A549 (cell line): ENCODE measurements at regions not wholly inside any gene's neighbourhood (a gene's known extent, or its start where the extent isn't known, plus 50 kb on each side); places are given as distances from the start of the nearest gene placed in this dataset.

Source experiments
- ATAC-seq, 2 experiments: fragments of 200-7000 bp in 1 of 2; fragments of >200 bp in 1 of 2; cut with Nextera tagmentation in 1 of 2; cut with Tn5 transposase in 1 of 2; 3 replicates each; pipeline versions ENCODE4 v1.8.0 to v1.9.1; 2018 to 2020; ENCODE audit warnings: mild to moderate bottlenecking in 1 of 2, moderate library complexity in 1 of 2
- CTCF ChIA-PET: fragments of 300-600 bp; sonication (Branson Sonifier 250); formaldehyde crosslinking; extraction: SDS; loops from one replicate; lab custom pipeline; 2021; ENCODE audit warnings: antibody characterized with exemption, inconsistent platforms; lab: Yijun Ruan, JAX
- POLR2A ChIA-PET: fragments of 350-600 bp; formaldehyde crosslinking; extraction: SDS; loops from one replicate; lab custom pipeline; 2021; ENCODE audit warnings: antibody characterized with exemption, inconsistent platforms; lab: Yijun Ruan, JAX
- DNase-seq, 2 experiments: peaks; one replicate each; pipeline versions ENCODE4 v3.0.0 to v3.0.0-alpha.2; 2011 to 2016; ENCODE audit warnings: low read depth in 1 of 2, low spot score in 1 of 2
- FAIRE-seq: peaks from 2 replicates; lab custom pipeline; 2011; peaks lifted over from hg19 to GRCh38; lab: Jason Lieb, UNC
- H3K27ac ChIP-seq, 2 experiments: fragments of >200 bp; sonication (Bioruptor Twin); formaldehyde crosslinking; 3 replicates each; pipeline ENCODE4 v1.5.1; 2016 to 2017
- H3K4me1 ChIP-seq: fragments of >200 bp; sonication (Bioruptor Twin); formaldehyde crosslinking; 3 replicates; pipeline ENCODE4 v1.6.1; 2016
- H3K4me2 ChIP-seq: fragments of >200 bp; sonication (Bioruptor Twin); formaldehyde crosslinking; 3 replicates; pipeline ENCODE4 v1.6.1; 2016
- H3K4me3 ChIP-seq: fragments of >200 bp; sonication (Bioruptor Twin); formaldehyde crosslinking; 3 replicates; pipeline ENCODE4 v1.5.1; 2016
- H3K9me3 ChIP-seq: fragments of >200 bp; sonication (Bioruptor Twin); formaldehyde crosslinking; 3 replicates; pipeline ENCODE4 v1.6.1; 2016
- BHLHE40 ChIP-seq: IDR thresholded peaks from 2 replicates; pipeline ENCODE4 v1.6.1; 2012; ENCODE audit warnings: low read depth, low read length, inconsistent platforms
- CBX2 ChIP-seq: fragments of 200-600 bp; sonication (generic); IDR thresholded peaks from 2 replicates; pipeline ENCODE4 v1.6.1; 2016; ENCODE audit warnings: low read depth, mild to moderate bottlenecking, borderline replicate concordance
- CHD4 ChIP-seq: fragments of 200-600 bp; sonication (generic); IDR thresholded peaks from 2 replicates; pipeline ENCODE4 v1.6.1; 2016; ENCODE audit warnings: antibody characterized with exemption, mild to moderate bottlenecking, borderline replicate concordance
- EHMT2 ChIP-seq: fragments of 200-600 bp; sonication (generic); IDR thresholded peaks from 2 replicates; pipeline ENCODE4 v1.6.1; 2016; ENCODE audit warnings: antibody characterized with exemption, low read depth, mild to moderate bottlenecking, moderate library complexity
- EP300 ChIP-seq, 2 experiments: fragments of >200 bp; sonication (Bioruptor Twin); formaldehyde crosslinking; IDR thresholded peaks; 2 replicates in 1 of 2; 3 replicates in 1 of 2; pipeline ENCODE4 v1.6.1; 2016 to 2017
- FOSB ChIP-seq: fragments of 250-450 bp; sonication (Bioruptor Pico); IDR thresholded peaks from 2 replicates; pipeline ENCODE4 v1.5.0; 2020; ENCODE audit warnings: mild to moderate bottlenecking, moderate library complexity
- HDAC2 ChIP-seq: fragments of 200-600 bp; sonication (generic); IDR thresholded peaks from 2 replicates; pipeline ENCODE4 v1.6.1; 2016
- HOXA7 ChIP-seq: fragments of 250-450 bp; sonication (Bioruptor Pico); IDR thresholded peaks from 2 replicates; pipeline ENCODE4 v1.5.0; 2020; ENCODE audit warnings: mild to moderate bottlenecking, moderate library complexity
- HOXB13 ChIP-seq: fragments of 250-450 bp; sonication (Bioruptor Pico); IDR thresholded peaks from 2 replicates; pipeline ENCODE4 v1.5.0; 2020; ENCODE audit warnings: low read depth, mild to moderate bottlenecking, moderate library complexity
- KDM1A ChIP-seq: fragments of 200-600 bp; sonication (generic); IDR thresholded peaks from 2 replicates; pipeline ENCODE4 v1.6.1; 2016; ENCODE audit warnings: low read depth, mild to moderate bottlenecking
- KDM5A ChIP-seq: fragments of 200-600 bp; sonication (generic); IDR thresholded peaks from 2 replicates; pipeline ENCODE4 v1.6.1; 2016; ENCODE audit warnings: antibody characterized with exemption, mild to moderate bottlenecking
- MAZ ChIP-seq: fragments of 150-350 bp; IDR thresholded peaks from 2 replicates; pipeline ENCODE4 v1.6.1; 2014; ENCODE audit warnings: antibody characterized with exemption, low read depth, low read length, borderline replicate concordance
- NPAS2 ChIP-seq: fragments of 250-450 bp; sonication (Bioruptor Pico); IDR thresholded peaks from 2 replicates; pipeline ENCODE4 v1.8.0; 2022; ENCODE audit warnings: mild to moderate bottlenecking, moderate library complexity, borderline replicate concordance
- NR3C1 ChIP-seq: fragments of >200 bp; sonication (Bioruptor Twin); formaldehyde crosslinking; IDR thresholded peaks from 3 replicates; pipeline ENCODE4 v1.6.1; 2017
- PHF8 ChIP-seq: fragments of 200-600 bp; sonication (generic); IDR thresholded peaks from 2 replicates; pipeline ENCODE4 v1.6.1; 2016; ENCODE audit warnings: low read depth, mild to moderate bottlenecking, antibody characterized with exemption, moderate library complexity, borderline replicate concordance
- POLR2AphosphoS2 ChIP-seq: conservative IDR thresholded peaks from 2 replicates; pipeline ENCODE4 v1.6.1; 2012; ENCODE audit warnings: low read length, improper control_type of control experiment, inconsistent platforms
- RAD21 ChIP-seq, 2 experiments: fragments of >200 bp in 1 of 2; sonication (Bioruptor Twin) in 1 of 2; formaldehyde crosslinking in 1 of 2; IDR thresholded peaks in 1 of 2; conservative IDR thresholded peaks in 1 of 2; 2 replicates in 1 of 2; 3 replicates in 1 of 2; pipeline ENCODE4 v1.6.1; 2012 to 2018; ENCODE audit warnings: inconsistent platforms in 1 of 2
- RARB ChIP-seq: fragments of 250-450 bp; sonication (Bioruptor Pico); IDR thresholded peaks from 2 replicates; pipeline ENCODE4 v1.8.0; 2021; ENCODE audit warnings: mild to moderate bottlenecking, moderate library complexity
- RCOR1 ChIP-seq: fragments of 150-350 bp; IDR thresholded peaks from 2 replicates; pipeline ENCODE4 v1.6.1; 2014; ENCODE audit warnings: antibody characterized with exemption, low read length, low read depth
- SMC3 ChIP-seq: fragments of >200 bp; sonication (Bioruptor Twin); formaldehyde crosslinking; IDR thresholded peaks from 3 replicates; pipeline ENCODE4 v1.6.1; 2018; ENCODE audit warnings: inconsistent platforms
- SREBF2 ChIP-seq: fragments of 450-650 bp; IDR thresholded peaks from 2 replicates; pipeline ENCODE4 v1.6.1; 2014; ENCODE audit warnings: mild to moderate bottlenecking, moderate library complexity
- TFCP2L1 ChIP-seq: fragments of 250-450 bp; sonication (Bioruptor Pico); IDR thresholded peaks from 2 replicates; pipeline ENCODE4 v1.5.0; 2021; ENCODE audit warnings: mild to moderate bottlenecking
- ZSCAN20 ChIP-seq: fragments of 250-450 bp; sonication (Bioruptor Pico); IDR thresholded peaks from 2 replicates; pipeline ENCODE4 v1.8.0; 2022; ENCODE audit warnings: mild to moderate bottlenecking, moderate library complexity
- WGBS: methylation state at CpG from one replicate; pipeline ENCODE4 v1.1.6; 2017; ENCODE audit errors: missing lambda C conversion rate; 5-methylcytosine and 5-hydroxymethylcytosine counted together
- TF ChIP-seq, protein P1 (sequence below): fragments of >200 bp; sonication (Bioruptor Twin); formaldehyde crosslinking; IDR thresholded peaks from 2 replicates; pipeline ENCODE4 v1.6.1; 2016
- TF ChIP-seq, protein P2 (sequence below): fragments of 200-600 bp; sonication (generic); IDR thresholded peaks from 2 replicates; pipeline ENCODE4 v1.6.1; 2016; ENCODE audit warnings: antibody characterized with exemption, mild to moderate bottlenecking, moderate library complexity
- TF ChIP-seq, protein P3 (sequence below): IDR thresholded peaks from 2 replicates; pipeline ENCODE4 v1.6.1; 2012
- TF ChIP-seq, protein P4 (sequence below): fragments of 450-650 bp; IDR thresholded peaks from 2 replicates; pipeline ENCODE4 v1.6.1; 2014; ENCODE audit warnings: antibody characterized with exemption

DNA sequence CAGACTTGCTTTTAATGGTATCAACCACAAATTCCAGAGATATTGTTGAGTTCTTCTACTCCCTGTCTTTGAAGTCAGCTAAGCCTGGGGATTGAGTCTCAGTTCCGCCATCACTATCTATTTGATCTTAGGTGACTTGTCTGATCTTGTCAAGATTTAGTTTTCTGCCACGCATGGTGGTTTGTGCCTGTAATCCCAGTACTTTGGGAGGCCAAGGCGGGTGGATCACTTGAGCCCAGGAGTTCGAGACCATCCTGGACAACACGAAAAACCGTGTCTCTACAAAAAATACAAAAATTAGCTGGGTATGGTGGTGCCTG lies 376.9 kb downstream of the FGF9 start (continued):
- TF ChIP-seq, protein P1, sequence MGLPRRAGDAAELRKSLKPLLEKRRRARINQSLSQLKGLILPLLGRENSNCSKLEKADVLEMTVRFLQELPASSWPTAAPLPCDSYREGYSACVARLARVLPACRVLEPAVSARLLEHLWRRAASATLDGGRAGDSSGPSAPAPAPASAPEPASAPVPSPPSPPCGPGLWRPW, result no peak

DNA sequence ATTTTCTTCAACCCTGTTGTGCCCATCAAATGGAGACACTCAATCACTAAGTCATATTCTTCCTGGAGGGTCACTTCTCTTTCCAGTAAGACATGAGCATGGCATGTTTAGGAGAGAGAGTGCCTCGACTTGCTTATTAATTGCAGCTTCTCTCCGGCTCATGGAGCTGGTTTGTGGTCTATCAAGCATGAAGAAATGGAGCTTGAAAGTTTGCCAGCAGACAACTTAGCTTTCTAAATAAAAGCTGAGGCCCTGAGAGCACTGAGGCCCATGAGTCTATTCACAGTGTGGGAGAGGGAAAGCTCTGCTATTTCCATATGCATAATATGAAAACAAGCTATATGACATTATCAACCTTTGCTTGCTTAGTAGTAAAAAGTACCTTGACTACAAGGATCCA lies 378.5 kb downstream of the FGF9 start:
- Histone ChIP-seq H3K4me2 (no peak overlapping the region), H3K9me3 (no peaks in the 10 kb centered on the region), H3K4me3 (no peak overlapping the region), H3K4me1 (no peaks in the 10 kb centered on the region), H3K27ac (no peak overlapping the region)
- no peak for ATAC-seq
- TF ChIP-seq HDAC2 (no peak), CBX2 (no peak), EHMT2 (no peak), SMC3 (no peak), PHF8 (no peak), HOXA7 (CRISPR knock-in tag) (no peak), BHLHE40 (no peak), SREBF2 (no peak), RARB (no peak), TFCP2L1 (CRISPR knock-in tag) (no peak), NPAS2 (CRISPR knock-in tag) (no peak), ZSCAN20 (CRISPR knock-in tag) (no peak), RAD21 (conservative IDR thresholded peaks at IDR 0.05 in 1 of 2, IDR thresholded peaks at IDR 0.05 in 1 of 2) (no peak), RCOR1 (no peak), NR3C1 (no peak), EP300 (IDR thresholded peaks at IDR 0.05) (no peak)
- TF ChIP-seq, protein P2, sequence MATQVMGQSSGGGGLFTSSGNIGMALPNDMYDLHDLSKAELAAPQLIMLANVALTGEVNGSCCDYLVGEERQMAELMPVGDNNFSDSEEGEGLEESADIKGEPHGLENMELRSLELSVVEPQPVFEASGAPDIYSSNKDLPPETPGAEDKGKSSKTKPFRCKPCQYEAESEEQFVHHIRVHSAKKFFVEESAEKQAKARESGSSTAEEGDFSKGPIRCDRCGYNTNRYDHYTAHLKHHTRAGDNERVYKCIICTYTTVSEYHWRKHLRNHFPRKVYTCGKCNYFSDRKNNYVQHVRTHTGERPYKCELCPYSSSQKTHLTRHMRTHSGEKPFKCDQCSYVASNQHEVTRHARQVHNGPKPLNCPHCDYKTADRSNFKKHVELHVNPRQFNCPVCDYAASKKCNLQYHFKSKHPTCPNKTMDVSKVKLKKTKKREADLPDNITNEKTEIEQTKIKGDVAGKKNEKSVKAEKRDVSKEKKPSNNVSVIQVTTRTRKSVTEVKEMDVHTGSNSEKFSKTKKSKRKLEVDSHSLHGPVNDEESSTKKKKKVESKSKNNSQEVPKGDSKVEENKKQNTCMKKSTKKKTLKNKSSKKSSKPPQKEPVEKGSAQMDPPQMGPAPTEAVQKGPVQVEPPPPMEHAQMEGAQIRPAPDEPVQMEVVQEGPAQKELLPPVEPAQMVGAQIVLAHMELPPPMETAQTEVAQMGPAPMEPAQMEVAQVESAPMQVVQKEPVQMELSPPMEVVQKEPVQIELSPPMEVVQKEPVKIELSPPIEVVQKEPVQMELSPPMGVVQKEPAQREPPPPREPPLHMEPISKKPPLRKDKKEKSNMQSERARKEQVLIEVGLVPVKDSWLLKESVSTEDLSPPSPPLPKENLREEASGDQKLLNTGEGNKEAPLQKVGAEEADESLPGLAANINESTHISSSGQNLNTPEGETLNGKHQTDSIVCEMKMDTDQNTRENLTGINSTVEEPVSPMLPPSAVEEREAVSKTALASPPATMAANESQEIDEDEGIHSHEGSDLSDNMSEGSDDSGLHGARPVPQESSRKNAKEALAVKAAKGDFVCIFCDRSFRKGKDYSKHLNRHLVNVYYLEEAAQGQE, result no peak
- TF ChIP-seq, protein P1, result no peak
- TF ChIP-seq, protein P3, sequence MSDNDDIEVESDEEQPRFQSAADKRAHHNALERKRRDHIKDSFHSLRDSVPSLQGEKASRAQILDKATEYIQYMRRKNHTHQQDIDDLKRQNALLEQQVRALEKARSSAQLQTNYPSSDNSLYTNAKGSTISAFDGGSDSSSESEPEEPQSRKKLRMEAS, result no peak
- TF ChIP-seq, protein P4, sequence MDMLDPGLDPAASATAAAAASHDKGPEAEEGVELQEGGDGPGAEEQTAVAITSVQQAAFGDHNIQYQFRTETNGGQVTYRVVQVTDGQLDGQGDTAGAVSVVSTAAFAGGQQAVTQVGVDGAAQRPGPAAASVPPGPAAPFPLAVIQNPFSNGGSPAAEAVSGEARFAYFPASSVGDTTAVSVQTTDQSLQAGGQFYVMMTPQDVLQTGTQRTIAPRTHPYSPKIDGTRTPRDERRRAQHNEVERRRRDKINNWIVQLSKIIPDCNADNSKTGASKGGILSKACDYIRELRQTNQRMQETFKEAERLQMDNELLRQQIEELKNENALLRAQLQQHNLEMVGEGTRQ, result no peak
- 21% methylated on average over 2 of the region's 2 CpGs for WGBS
- ChIA-PET CTCF (interaction anchor here (0.6 to 1.9 kb wide), 2 partner anchors 12 to 806 kb away, joined by 3 to 4 read pairs; no protein-coding TSS in a partner anchor), POLR2A (no interaction called here)
- no peak for DNase-seq
- FAIRE-seq, result no peak

DNA sequence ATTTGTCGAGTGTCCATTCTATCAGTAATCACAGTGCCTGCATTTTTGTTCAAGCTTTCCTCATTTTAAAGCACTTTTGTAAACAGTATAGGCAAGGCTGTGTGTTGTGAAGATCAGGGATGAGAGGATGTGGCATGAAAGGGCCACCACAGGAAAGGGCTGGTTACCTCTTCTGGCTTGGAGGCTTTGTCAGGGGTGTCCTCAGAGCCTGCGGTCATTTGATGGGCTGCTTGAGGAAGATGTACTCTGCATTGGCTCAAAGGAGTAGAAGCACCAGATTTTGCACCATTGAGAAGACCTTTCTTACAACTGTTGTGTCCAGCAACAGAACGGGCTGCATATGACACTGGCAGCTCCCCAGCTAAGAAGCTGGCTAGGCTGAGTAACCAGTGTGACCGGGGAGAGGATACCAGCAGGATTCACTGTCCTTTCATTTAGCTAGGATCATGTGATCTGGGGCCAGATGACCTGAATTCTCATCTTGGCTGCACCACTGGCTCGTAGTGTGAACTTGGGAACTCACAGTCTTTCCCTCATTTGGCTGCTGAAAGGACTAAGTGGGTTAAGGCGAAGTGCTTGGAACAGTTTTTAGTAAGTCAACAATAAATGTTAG lies 380.2 kb downstream of the FGF9 start:
- Histone ChIP-seq H3K4me2 (no peak overlapping the region), H3K27ac (no peak overlapping the region), H3K9me3 (no peaks in the 10 kb centered on the region), H3K4me1 (no peaks in the 10 kb centered on the region), H3K4me3 (no peak overlapping the region)
- ChIA-PET POLR2A (no interaction called here), CTCF (interaction anchor here (0.5 to 0.6 kb wide), 2 partner anchors 11 to 105 kb away, joined by 3 read pairs; no protein-coding TSS in a partner anchor)
- ATAC-seq (no peak), FAIRE-seq (no peak), DNase-seq (no peak)
- TF ChIP-seq RARB, result no peak
- no peak for TF ChIP-seq NR3C1
- no peak for TF ChIP-seq HOXB13 (CRISPR knock-in tag)
- TF ChIP-seq CHD4, result no peak
- no peak for TF ChIP-seq POLR2AphosphoS2
- no peak for TF ChIP-seq KDM5A
- no peak for TF ChIP-seq TFCP2L1 (CRISPR knock-in tag)
- no peak for TF ChIP-seq FOSB (CRISPR knock-in tag)
- TF ChIP-seq PHF8, result no peak
- no peak for TF ChIP-seq BHLHE40
- TF ChIP-seq MAZ, result no peak
- TF ChIP-seq, protein P3, result no peak
- TF ChIP-seq KDM1A, result no peak
- 39% methylated on average over 6 of the region's 6 CpGs for WGBS
